Type B pancreatic cell (in vitro differentiated cells): ENCODE measurements at regions not wholly inside any gene's neighbourhood (a gene's known extent, or its start where the extent isn't known, plus 50 kb on each side); places are given as distances from the start of the nearest gene placed in this dataset.
"Not testable (repeated sequence)": the region's sequence is repeated elsewhere in the genome, so short reads cannot be mapped to it uniquely, and the experiment has no call there.

Experiments used
- DNase-seq: peaks from one replicate; pipeline ENCODE4 v3.0.0; 2021; ENCODE audit warnings: mixed read lengths; ENCODE audit not compliant: unreplicated experiment; ENCODE audit errors: extremely low spot score
- H3K27ac Mint-ChIP-seq: 2 replicates; pipeline ENCODE4 v1.8.0; 2021; ENCODE audit warnings: mild to moderate bottlenecking, mixed read lengths
- H3K27me3 Mint-ChIP-seq: 2 replicates; pipeline ENCODE4 v1.8.0; 2021; ENCODE audit warnings: mixed read lengths
- H3K36me3 Mint-ChIP-seq: 2 replicates; pipeline ENCODE4 v1.8.0; 2021; ENCODE audit warnings: mixed read lengths
- H3K4me1 Mint-ChIP-seq: one replicate; pipeline ENCODE4 v1.8.0; 2021; ENCODE audit warnings: mixed read lengths; ENCODE audit not compliant: unreplicated experiment
- H3K4me3 Mint-ChIP-seq: 2 replicates; pipeline ENCODE4 v1.8.0; 2021; ENCODE audit warnings: mild to moderate bottlenecking, mixed read lengths
- H3K9me3 Mint-ChIP-seq: 2 replicates; pipeline ENCODE4 v1.8.0; 2021; ENCODE audit warnings: mixed read lengths
- CTCF ChIP-seq: fragments of 200-600 bp; sonication (generic); conservative IDR thresholded peaks from 2 replicates; pipeline ENCODE4 v1.5.0; 2021; ENCODE audit warnings: antibody characterized with exemption, mild to moderate bottlenecking

- Mint-ChIP-seq H3K4me1 (peaks cover 9% of the 10 kb centered on the region), H3K36me3 (no peaks in the 10 kb centered on the region), H3K27ac (no peak overlapping the region), H3K27me3 (peaks cover 5% of the 10 kb centered on the region), H3K4me3 (no peak overlapping the region), H3K9me3 (no peaks in the 10 kb centered on the region)
- no peak for DNase-seq
- no peak for TF ChIP-seq CTCF
Measured at GRCh38 chr10:9102026-9102425, 1047.5 kb downstream of the GATA3 start.

DNA sequence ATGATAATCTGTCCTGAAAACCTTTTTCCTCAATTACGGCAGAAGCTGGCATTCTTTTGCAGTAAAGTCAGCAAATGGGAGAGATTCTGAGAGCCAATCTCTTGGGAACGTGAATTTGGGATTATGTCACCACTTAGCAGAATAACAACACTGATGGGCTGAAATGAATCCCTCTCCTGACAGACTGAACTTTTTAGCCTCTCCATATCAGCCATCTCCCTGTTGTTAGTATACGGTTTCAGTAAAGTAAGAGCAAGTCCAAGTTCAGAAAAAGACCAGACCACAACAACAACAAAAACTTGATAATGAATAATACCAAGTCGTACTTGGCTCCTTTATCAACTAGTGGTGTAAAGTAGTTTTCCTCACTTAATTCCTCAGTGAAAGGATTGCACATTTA lies 1048.8 kb downstream of the GATA3 start:
- Mint-ChIP-seq H3K4me1 (peaks cover 5% of the 10 kb centered on the region), H3K9me3 (no peaks in the 10 kb centered on the region), H3K36me3 (no peaks in the 10 kb centered on the region), H3K27ac (no peak overlapping the region), H3K4me3 (no peak overlapping the region), H3K27me3 (peaks cover 5% of the 10 kb centered on the region)
- no peak for DNase-seq
- TF ChIP-seq CTCF: no peak

DNA sequence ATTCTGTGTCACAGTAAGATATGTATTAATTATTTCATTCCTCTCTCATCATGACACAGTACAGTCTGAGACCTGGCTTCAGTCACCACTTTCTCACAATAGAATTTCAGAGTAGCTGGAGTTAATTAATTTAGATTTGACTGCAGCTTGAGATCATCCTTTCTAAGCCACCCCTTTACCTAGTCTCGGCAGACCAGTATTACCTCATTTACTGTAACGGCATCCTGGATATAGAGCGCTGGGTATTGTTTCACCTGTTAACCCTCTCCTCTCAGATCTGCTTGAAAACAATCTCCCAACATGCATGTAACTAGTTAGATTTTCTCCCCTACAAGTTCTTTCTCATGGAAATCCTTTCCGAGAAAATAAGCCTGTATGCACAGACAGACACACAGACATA lies 1057.5 kb downstream of the GATA3 start:
- H3K36me3 Mint-ChIP-seq: no peaks in the 10 kb centered on the region
- no peak overlapping the region for H3K27ac Mint-ChIP-seq
- no peaks in the 10 kb centered on the region for H3K4me1 Mint-ChIP-seq
- DNase-seq: no peak
- no peak for TF ChIP-seq CTCF
- H3K4me3 Mint-ChIP-seq: no peak overlapping the region
- no peaks in the 10 kb centered on the region for H3K9me3 Mint-ChIP-seq
- H3K27me3 Mint-ChIP-seq: no peaks in the 10 kb centered on the region

DNA sequence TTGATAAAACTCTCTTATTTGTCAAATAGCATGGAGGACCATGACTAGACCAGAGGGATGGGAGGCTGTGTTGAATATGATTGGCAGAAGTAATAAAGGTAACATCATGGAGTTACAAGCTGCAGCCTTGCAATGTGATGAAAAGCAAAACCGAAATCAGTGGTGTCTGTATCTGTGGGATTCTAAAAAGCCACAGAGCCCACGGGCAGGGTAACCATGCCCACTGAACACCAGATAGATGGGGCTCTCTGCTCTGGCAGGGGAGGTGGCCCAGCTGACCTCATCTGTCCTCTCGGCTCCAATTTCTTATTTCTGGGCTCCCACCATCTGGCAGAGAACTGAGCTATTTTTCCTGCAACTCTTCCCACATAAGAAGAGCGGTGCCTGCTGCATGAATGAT lies 1072.2 kb downstream of the GATA3 start:
- Mint-ChIP-seq H3K36me3 (no peaks in the 10 kb centered on the region), H3K27me3 (no peaks in the 10 kb centered on the region), H3K4me1 (no peaks in the 10 kb centered on the region), H3K27ac (no peak overlapping the region), H3K4me3 (no peak overlapping the region), H3K9me3 (no peaks in the 10 kb centered on the region)
- no peak for DNase-seq
- TF ChIP-seq CTCF: no peak

- no peak for DNase-seq
Measured at GRCh38 chr10:9137368-9137767, 1082.9 kb downstream of the GATA3 start.

DNA sequence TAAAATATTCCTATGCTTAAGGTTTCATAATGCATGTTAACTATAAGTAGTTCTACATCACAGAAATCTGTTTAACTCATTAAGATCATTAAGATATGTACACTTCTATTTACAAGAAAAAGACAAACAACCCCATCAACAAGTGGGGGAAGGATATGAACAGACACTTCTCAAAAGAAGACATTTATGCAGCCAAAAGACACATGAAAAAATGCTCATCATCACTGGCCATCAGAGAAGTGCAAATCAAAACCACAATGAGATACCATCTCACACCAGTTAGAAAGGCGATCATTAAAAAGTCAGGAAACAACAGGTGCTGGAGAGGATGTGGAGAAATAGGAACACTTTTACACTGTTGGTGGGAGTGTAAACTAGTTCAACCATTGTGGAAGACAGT lies 1084.3 kb downstream of the GATA3 start:
- H3K9me3 Mint-ChIP-seq: not testable (repeated sequence)

More at GRCh38 chr10:9137368-9137767, 1082.9 kb downstream of the GATA3 start:
- H3K4me1 Mint-ChIP-seq: no peaks in the 10 kb centered on the region
- H3K27me3 Mint-ChIP-seq: peaks cover 3% of the 10 kb centered on the region
- no peak overlapping the region for H3K4me3 Mint-ChIP-seq
- H3K36me3 Mint-ChIP-seq: no peaks in the 10 kb centered on the region
- H3K27ac Mint-ChIP-seq: no peak overlapping the region
- H3K9me3 Mint-ChIP-seq: peaks cover 4% of the 10 kb centered on the region
- no peak for TF ChIP-seq CTCF

More for the DNA sequence above, 1084.3 kb downstream of the GATA3 start:
- DNase-seq, H3K36me3 Mint-ChIP-seq, H3K4me3 Mint-ChIP-seq, H3K4me1 Mint-ChIP-seq, H3K27ac Mint-ChIP-seq, H3K27me3 Mint-ChIP-seq: not testable (repeated sequence)
